Liver (tissue), 8 donors: ENCODE measurements at regions not wholly inside any gene's neighbourhood (a gene's known extent, or its start where the extent isn't known, plus 50 kb on each side); places are given as distances from the start of the nearest gene placed in this dataset.

ENCODE experiments used
- DNase-seq: peaks from one replicate; pipeline ENCODE4 v3.0.0-alpha.2; 2017; ENCODE audit warnings: low spot score
- H3K27ac ChIP-seq, 2 donors: one replicate each; pipeline ENCODE4 v1.7.0; 2013; ENCODE audit warnings: inconsistent platforms in 2 of 2, low read length in 2 of 2, control low read depth in 1 of 2, low read depth in 1 of 2, mild to moderate bottlenecking in 1 of 2
- H3K27me3 ChIP-seq, 4 donors: one replicate each; pipeline versions ENCODE4 v1.6.1 to v1.7.0; 2013; ENCODE audit warnings: low read length in 3 of 4, inconsistent platforms in 1 of 4, mild to moderate bottlenecking in 1 of 4, moderate library complexity in 1 of 4; ENCODE audit not compliant: control insufficient read depth in 4 of 4, insufficient read depth in 4 of 4
- H3K36me3 ChIP-seq, 4 donors: one replicate each; pipeline versions ENCODE4 v1.6.1 to v1.7.0; 2013; ENCODE audit warnings: low read length in 3 of 4, mild to moderate bottlenecking in 3 of 4, low read depth in 1 of 4, moderate library complexity in 1 of 4; ENCODE audit not compliant: control insufficient read depth in 4 of 4, insufficient read depth in 3 of 4
- H3K4me1 ChIP-seq, 4 donors: one replicate each; pipeline versions ENCODE4 v1.6.1 to v1.7.0; 2013; ENCODE audit warnings: low read length in 3 of 4, mild to moderate bottlenecking in 3 of 4, moderate library complexity in 1 of 4; ENCODE audit not compliant: control insufficient read depth in 4 of 4, insufficient read depth in 4 of 4
- H3K4me3 ChIP-seq, 3 donors: one replicate each; pipeline versions ENCODE4 v1.6.1 to v1.7.0; 2013; ENCODE audit warnings: low read length in 3 of 3, control low read depth in 1 of 3, low read depth in 1 of 3, mild to moderate bottlenecking in 1 of 3
- H3K9ac ChIP-seq, 2 donors: one replicate each; pipeline ENCODE4 v1.7.0; 2013; ENCODE audit warnings: low read length in 2 of 2, mild to moderate bottlenecking in 2 of 2, moderate library complexity in 2 of 2, control low read depth in 1 of 2, low read depth in 1 of 2
- H3K9me3 ChIP-seq, 4 donors: one replicate each; pipeline versions ENCODE4 v1.6.1 to v1.7.0; 2013; ENCODE audit warnings: low read length in 3 of 4; ENCODE audit not compliant: control insufficient read depth in 4 of 4
- EGR1 ChIP-seq, 2 donors: IDR thresholded peaks; 2 replicates each; pipeline ENCODE4 v1.6.1; 2016 to 2018; ENCODE audit warnings: antibody characterized with exemption in 2 of 2, low read depth in 2 of 2
- FOXA1 ChIP-seq: IDR thresholded peaks from 2 replicates; pipeline ENCODE4 v1.6.1; 2016; ENCODE audit warnings: antibody characterized with exemption
- FOXA2 ChIP-seq: IDR thresholded peaks from 2 replicates; pipeline ENCODE4 v1.6.1; 2016; ENCODE audit warnings: antibody characterized with exemption
- GABPA ChIP-seq, 2 donors: IDR thresholded peaks in 1 of 2; conservative IDR thresholded peaks in 1 of 2; 2 replicates each; pipeline ENCODE4 v1.6.1; 2016; ENCODE audit warnings: antibody characterized with exemption in 2 of 2, mild to moderate bottlenecking in 1 of 2, moderate library complexity in 1 of 2
- HNF4A ChIP-seq, 2 donors: conservative IDR thresholded peaks; 2 replicates each; pipeline ENCODE4 v1.6.1; 2016; ENCODE audit warnings: antibody characterized with exemption in 2 of 2, mild to moderate bottlenecking in 2 of 2
- HNF4G ChIP-seq: IDR thresholded peaks from 2 replicates; pipeline ENCODE4 v1.6.1; 2016; ENCODE audit warnings: antibody characterized with exemption
- JUND ChIP-seq, 2 donors: IDR thresholded peaks; 2 replicates each; pipeline ENCODE4 v1.6.1; 2016; ENCODE audit warnings: antibody characterized with exemption in 2 of 2
- NR2F2 ChIP-seq: IDR thresholded peaks from 2 replicates; pipeline ENCODE4 v1.6.1; 2016; ENCODE audit warnings: antibody characterized with exemption
- RAD21 ChIP-seq, 2 donors: IDR thresholded peaks; 2 replicates each; pipeline ENCODE4 v1.6.1; 2016; ENCODE audit warnings: antibody characterized with exemption in 2 of 2, mild to moderate bottlenecking in 2 of 2
- RXRA ChIP-seq, 2 donors: IDR thresholded peaks; 2 replicates each; pipeline ENCODE4 v1.6.1; 2017 to 2018; ENCODE audit warnings: antibody characterized with exemption in 2 of 2, mild to moderate bottlenecking in 1 of 2
- YY1 ChIP-seq: IDR thresholded peaks from 2 replicates; pipeline ENCODE4 v1.6.1; 2016; ENCODE audit warnings: antibody characterized with exemption, mild to moderate bottlenecking
- WGBS: extraction: QIAGEN DNeasy Blood & Tissue Kit; methylation state at CpG from one replicate; pipeline ENCODE4 v1.1.7; 2013; 5-methylcytosine and 5-hydroxymethylcytosine counted together
- TF ChIP-seq, protein P1 (sequence below): IDR thresholded peaks from 2 replicates; pipeline ENCODE4 v1.6.1; 2016; ENCODE audit warnings: antibody characterized with exemption
- TF ChIP-seq, protein P2 (sequence below): IDR thresholded peaks from 2 replicates; pipeline ENCODE4 v1.6.1; 2016; ENCODE audit warnings: antibody characterized with exemption, mild to moderate bottlenecking
- TF ChIP-seq, protein P3 (sequence below): fragments of 150-350 bp; IDR thresholded peaks from 2 replicates; pipeline ENCODE4 v1.5.1; 2017; ENCODE audit warnings: improper control_type of control experiment, low read depth, low read length; ENCODE audit not compliant: missing input control
- TF ChIP-seq, protein P4 (sequence below): IDR thresholded peaks from 2 replicates; pipeline ENCODE4 v1.6.1; 2016; ENCODE audit warnings: antibody characterized with exemption
- donor health status: healthy.
- donor health status: healthy.
- donor health status: healthy.
- donor health status: healthy.
- donor health status: healthy.

DNA sequence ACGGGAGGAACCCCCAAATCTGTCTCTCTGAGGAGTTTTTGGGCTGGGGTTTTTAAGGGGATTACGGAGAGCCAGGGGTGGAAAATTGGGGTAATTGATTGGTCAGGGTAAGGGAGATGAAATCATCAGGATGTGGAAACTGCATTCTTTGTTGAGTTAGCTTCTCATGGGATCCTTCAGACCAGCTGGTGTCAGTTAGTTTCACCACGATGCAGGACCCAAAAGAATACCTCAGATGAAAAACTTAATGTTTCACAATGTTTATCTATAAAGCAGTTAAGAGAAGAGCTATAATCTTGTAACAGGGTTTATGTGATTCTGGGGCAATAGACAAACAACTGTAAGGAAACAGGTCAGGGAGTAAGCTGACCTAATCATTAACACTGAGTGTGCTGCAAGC is 230.8 kb downstream of the POU4F1 start:
- TF ChIP-seq, protein P1, sequence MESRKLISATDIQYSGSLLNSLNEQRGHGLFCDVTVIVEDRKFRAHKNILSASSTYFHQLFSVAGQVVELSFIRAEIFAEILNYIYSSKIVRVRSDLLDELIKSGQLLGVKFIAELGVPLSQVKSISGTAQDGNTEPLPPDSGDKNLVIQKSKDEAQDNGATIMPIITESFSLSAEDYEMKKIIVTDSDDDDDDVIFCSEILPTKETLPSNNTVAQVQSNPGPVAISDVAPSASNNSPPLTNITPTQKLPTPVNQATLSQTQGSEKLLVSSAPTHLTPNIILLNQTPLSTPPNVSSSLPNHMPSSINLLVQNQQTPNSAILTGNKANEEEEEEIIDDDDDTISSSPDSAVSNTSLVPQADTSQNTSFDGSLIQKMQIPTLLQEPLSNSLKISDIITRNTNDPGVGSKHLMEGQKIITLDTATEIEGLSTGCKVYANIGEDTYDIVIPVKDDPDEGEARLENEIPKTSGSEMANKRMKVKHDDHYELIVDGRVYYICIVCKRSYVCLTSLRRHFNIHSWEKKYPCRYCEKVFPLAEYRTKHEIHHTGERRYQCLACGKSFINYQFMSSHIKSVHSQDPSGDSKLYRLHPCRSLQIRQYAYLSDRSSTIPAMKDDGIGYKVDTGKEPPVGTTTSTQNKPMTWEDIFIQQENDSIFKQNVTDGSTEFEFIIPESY: no peak
- TF ChIP-seq EGR1 (IDR thresholded peaks at IDR 0.05; ENCODE audit: low read depth in 2 of 2): no peak
- no peak for TF ChIP-seq GABPA (IDR thresholded peaks at IDR 0.05 in 1 of 2, conservative IDR thresholded peaks at IDR 0.05 in 1 of 2)
- TF ChIP-seq, protein P2, sequence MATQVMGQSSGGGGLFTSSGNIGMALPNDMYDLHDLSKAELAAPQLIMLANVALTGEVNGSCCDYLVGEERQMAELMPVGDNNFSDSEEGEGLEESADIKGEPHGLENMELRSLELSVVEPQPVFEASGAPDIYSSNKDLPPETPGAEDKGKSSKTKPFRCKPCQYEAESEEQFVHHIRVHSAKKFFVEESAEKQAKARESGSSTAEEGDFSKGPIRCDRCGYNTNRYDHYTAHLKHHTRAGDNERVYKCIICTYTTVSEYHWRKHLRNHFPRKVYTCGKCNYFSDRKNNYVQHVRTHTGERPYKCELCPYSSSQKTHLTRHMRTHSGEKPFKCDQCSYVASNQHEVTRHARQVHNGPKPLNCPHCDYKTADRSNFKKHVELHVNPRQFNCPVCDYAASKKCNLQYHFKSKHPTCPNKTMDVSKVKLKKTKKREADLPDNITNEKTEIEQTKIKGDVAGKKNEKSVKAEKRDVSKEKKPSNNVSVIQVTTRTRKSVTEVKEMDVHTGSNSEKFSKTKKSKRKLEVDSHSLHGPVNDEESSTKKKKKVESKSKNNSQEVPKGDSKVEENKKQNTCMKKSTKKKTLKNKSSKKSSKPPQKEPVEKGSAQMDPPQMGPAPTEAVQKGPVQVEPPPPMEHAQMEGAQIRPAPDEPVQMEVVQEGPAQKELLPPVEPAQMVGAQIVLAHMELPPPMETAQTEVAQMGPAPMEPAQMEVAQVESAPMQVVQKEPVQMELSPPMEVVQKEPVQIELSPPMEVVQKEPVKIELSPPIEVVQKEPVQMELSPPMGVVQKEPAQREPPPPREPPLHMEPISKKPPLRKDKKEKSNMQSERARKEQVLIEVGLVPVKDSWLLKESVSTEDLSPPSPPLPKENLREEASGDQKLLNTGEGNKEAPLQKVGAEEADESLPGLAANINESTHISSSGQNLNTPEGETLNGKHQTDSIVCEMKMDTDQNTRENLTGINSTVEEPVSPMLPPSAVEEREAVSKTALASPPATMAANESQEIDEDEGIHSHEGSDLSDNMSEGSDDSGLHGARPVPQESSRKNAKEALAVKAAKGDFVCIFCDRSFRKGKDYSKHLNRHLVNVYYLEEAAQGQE: no peak
- TF ChIP-seq RAD21 (IDR thresholded peaks at IDR 0.05): no peak
- TF ChIP-seq, protein P3, sequence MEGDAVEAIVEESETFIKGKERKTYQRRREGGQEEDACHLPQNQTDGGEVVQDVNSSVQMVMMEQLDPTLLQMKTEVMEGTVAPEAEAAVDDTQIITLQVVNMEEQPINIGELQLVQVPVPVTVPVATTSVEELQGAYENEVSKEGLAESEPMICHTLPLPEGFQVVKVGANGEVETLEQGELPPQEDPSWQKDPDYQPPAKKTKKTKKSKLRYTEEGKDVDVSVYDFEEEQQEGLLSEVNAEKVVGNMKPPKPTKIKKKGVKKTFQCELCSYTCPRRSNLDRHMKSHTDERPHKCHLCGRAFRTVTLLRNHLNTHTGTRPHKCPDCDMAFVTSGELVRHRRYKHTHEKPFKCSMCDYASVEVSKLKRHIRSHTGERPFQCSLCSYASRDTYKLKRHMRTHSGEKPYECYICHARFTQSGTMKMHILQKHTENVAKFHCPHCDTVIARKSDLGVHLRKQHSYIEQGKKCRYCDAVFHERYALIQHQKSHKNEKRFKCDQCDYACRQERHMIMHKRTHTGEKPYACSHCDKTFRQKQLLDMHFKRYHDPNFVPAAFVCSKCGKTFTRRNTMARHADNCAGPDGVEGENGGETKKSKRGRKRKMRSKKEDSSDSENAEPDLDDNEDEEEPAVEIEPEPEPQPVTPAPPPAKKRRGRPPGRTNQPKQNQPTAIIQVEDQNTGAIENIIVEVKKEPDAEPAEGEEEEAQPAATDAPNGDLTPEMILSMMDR: no peak
- TF ChIP-seq HNF4A (conservative IDR thresholded peaks at IDR 0.05): no peak
- TF ChIP-seq NR2F2: no peak
- no peak for TF ChIP-seq YY1
- no peak for TF ChIP-seq RXRA (IDR thresholded peaks at IDR 0.05)
- H3K36me3 ChIP-seq: no peaks in the 10 kb centered on the region
- H3K9ac ChIP-seq: no peak overlapping the region
- H3K27me3 ChIP-seq: no peaks in the 10 kb centered on the region
- no peaks in the 10 kb centered on the region for H3K4me1 ChIP-seq
- H3K4me3 ChIP-seq: no peak overlapping the region
- no peak for DNase-seq
- 64% methylated on average over 3 of the region's 3 CpGs for WGBS
- H3K27ac ChIP-seq: no peak overlapping the region
- no peaks in the 10 kb centered on the region for H3K9me3 ChIP-seq

DNA sequence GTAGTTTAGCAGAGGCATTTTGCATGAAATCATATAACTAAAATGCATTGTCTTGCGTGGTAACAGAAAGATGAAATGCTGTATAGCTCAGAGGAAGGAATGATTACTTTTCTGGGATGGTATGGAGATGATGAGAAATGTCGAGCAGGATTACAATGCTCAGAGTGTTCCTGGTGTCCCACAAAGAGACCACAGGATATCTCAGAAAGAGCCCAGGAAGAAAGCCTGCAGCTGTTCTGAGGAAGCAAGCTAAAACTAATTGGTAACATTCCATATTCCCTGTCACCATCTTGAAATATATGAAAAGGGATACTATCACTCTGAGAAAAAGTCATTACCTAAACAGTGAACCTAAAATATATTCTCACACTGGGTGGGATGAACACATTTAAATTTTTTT is 233.1 kb downstream of the POU4F1 start:
- H3K4me1 ChIP-seq: no peaks in the 10 kb centered on the region
- no peak overlapping the region for H3K4me3 ChIP-seq
- no peaks in the 10 kb centered on the region for H3K9me3 ChIP-seq
- DNase-seq: no peak
- H3K9ac ChIP-seq: no peak overlapping the region
- H3K27ac ChIP-seq: no peak overlapping the region
- H3K36me3 ChIP-seq: no peaks in the 10 kb centered on the region
- no peaks in the 10 kb centered on the region for H3K27me3 ChIP-seq
- 88% methylated on average over 2 of the region's 2 CpGs for WGBS
- TF ChIP-seq, protein P2: no peak
- TF ChIP-seq RXRA (IDR thresholded peaks at IDR 0.05): no peak
- TF ChIP-seq HNF4G: no peak
- TF ChIP-seq, protein P4, sequence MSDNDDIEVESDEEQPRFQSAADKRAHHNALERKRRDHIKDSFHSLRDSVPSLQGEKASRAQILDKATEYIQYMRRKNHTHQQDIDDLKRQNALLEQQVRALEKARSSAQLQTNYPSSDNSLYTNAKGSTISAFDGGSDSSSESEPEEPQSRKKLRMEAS: no peak
- TF ChIP-seq, protein P1: no peak
- TF ChIP-seq GABPA (IDR thresholded peaks at IDR 0.05 in 1 of 2, conservative IDR thresholded peaks at IDR 0.05 in 1 of 2): no peak
- TF ChIP-seq, protein P3: no peak
- TF ChIP-seq NR2F2: no peak
- no peak for TF ChIP-seq RAD21 (IDR thresholded peaks at IDR 0.05)
- no peak for TF ChIP-seq JUND (IDR thresholded peaks at IDR 0.05)
- no peak for TF ChIP-seq FOXA2
- no peak for TF ChIP-seq YY1
- no peak for TF ChIP-seq FOXA1
